GM12875 (cell line): ENCODE measurements at regions not wholly inside any gene's neighbourhood (a gene's known extent, or its start where the extent isn't known, plus 50 kb on each side); places are given as distances from the start of the nearest gene placed in this dataset.

ENCODE experiments used
- H3K4me3 ChIP-seq: one replicate; pipeline ENCODE4 v1.5.1; 2011; ENCODE audit warnings: low read depth, low read length, control low read depth
- CTCF ChIP-seq: IDR thresholded peaks from 2 replicates; pipeline ENCODE4 v1.5.1; 2011; ENCODE audit warnings: low read depth, mild to moderate bottlenecking, control low read depth, inconsistent platforms, low read length, moderate library complexity, borderline replicate concordance; ENCODE audit not compliant: insufficient read depth

- no peak for TF ChIP-seq CTCF
- no peak overlapping the region for H3K4me3 ChIP-seq
These were observed 1191.4 kb downstream of the UQCRFS1 start for GRCh38 chr19:28021259-28022185.

- no peak for TF ChIP-seq CTCF
- H3K4me3 ChIP-seq: no peak overlapping the region
These were observed 1192.2 kb downstream of the UQCRFS1 start for GRCh38 chr19:28020619-28021258.

GRCh38 chr19:28019901-28020300 is 1193.0 kb downstream of the UQCRFS1 start:
- no peak overlapping the region for H3K4me3 ChIP-seq
- TF ChIP-seq CTCF: no peak

GRCh38 chr19:28019371-28019770 is 1193.6 kb downstream of the UQCRFS1 start:
- no peak overlapping the region for H3K4me3 ChIP-seq
- no peak for TF ChIP-seq CTCF

- no peak for TF ChIP-seq CTCF
- no peak overlapping the region for H3K4me3 ChIP-seq
These were observed 1194.5 kb downstream of the UQCRFS1 start for GRCh38 chr19:28018499-28018898.

- no peak for TF ChIP-seq CTCF
- no peak overlapping the region for H3K4me3 ChIP-seq
These were observed 1198.1 kb downstream of the UQCRFS1 start for GRCh38 chr19:28014615-28015405.
